NT2/D1 (cell line): ENCODE measurements at regions not wholly inside any gene's neighbourhood (a gene's known extent, or its start where the extent isn't known, plus 50 kb on each side); places are given as distances from the start of the nearest gene placed in this dataset.

Experiments used
- DNase-seq: peaks from one replicate; pipeline ENCODE4 v3.0.0-alpha.2; 2011; ENCODE audit warnings: low read depth, low spot score
- H3K27me3 ChIP-seq: 2 replicates; pipeline ENCODE4 v1.6.0; 2011; ENCODE audit warnings: mild to moderate bottlenecking; ENCODE audit not compliant: insufficient read length, insufficient read depth
- H3K36me3 ChIP-seq: 2 replicates; pipeline ENCODE4 v1.6.1; 2011; ENCODE audit warnings: mild to moderate bottlenecking, low read length, mixed read lengths; ENCODE audit not compliant: insufficient read depth, insufficient read length
- H3K4me1 ChIP-seq: 2 replicates; pipeline ENCODE4 v1.5.1; 2011; ENCODE audit not compliant: insufficient read depth, insufficient read length
- H3K4me3 ChIP-seq: 2 replicates; pipeline ENCODE4 v1.5.1; 2011; ENCODE audit warnings: low read depth; ENCODE audit not compliant: insufficient read length
- H3K9ac ChIP-seq: 2 replicates; pipeline ENCODE4 v1.6.0; 2011; ENCODE audit warnings: low read depth; ENCODE audit not compliant: insufficient read length
- H3K9me3 ChIP-seq: 2 replicates; pipeline ENCODE4 v1.5.1; 2011; ENCODE audit warnings: mild to moderate bottlenecking, low read length; ENCODE audit not compliant: insufficient read depth
- SUZ12 ChIP-seq: IDR thresholded peaks from 2 replicates; pipeline ENCODE4 v1.6.1; 2011; ENCODE audit not compliant: insufficient read length, insufficient read depth; ENCODE audit errors: extremely low read depth
- YY1 ChIP-seq: IDR thresholded peaks from 2 replicates; pipeline ENCODE4 v1.6.1; 2011; ENCODE audit not compliant: insufficient read length, insufficient read depth
- ZNF274 ChIP-seq: IDR thresholded peaks from 2 replicates; pipeline ENCODE4 v1.6.1; 2011; ENCODE audit warnings: mild to moderate bottlenecking, low read depth, low read length

DNA sequence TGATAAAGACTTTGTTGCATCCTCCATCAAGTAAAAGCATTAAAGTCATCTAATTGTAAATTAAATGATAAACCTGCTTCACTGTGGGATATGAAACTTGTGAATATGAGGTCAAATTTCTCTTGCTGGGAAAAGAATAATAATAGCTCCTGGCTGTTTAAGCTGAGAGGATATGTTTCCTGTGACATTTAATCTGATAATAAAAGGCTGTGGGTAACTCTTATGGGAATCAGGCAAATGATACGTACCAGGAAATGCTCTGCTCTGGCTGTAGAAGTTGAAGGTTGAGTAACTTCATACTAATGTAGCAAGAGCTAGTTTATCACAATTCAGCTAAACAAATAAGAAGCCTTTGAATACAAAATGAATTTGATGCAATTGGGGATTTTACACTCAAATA is 574.6 kb downstream of the RAPGEF2 start:
- Histone ChIP-seq H3K36me3 (no peaks in the 10 kb centered on the region), H3K27me3 (no peaks in the 10 kb centered on the region)
- no peak for DNase-seq

GRCh38 chr4:159682996-159683395 is 580.1 kb downstream of the RAPGEF2 start:
- DNase-seq, result no peak
- Histone ChIP-seq H3K9me3 (no peaks in the 10 kb centered on the region), H3K4me3 (no peak overlapping the region), H3K9ac (no peak overlapping the region), H3K36me3 (no peaks in the 10 kb centered on the region), H3K27me3 (no peaks in the 10 kb centered on the region), H3K4me1 (no peaks in the 10 kb centered on the region)
- TF ChIP-seq SUZ12 (no peak), ZNF274 (no peak), YY1 (no peak)

More for the DNA sequence above, 574.6 kb downstream of the RAPGEF2 start:
- Histone ChIP-seq H3K9me3 (no peaks in the 10 kb centered on the region), H3K9ac (no peak overlapping the region), H3K4me3 (no peak overlapping the region), H3K4me1 (no peaks in the 10 kb centered on the region)
- TF ChIP-seq SUZ12 (no peak), ZNF274 (no peak), YY1 (no peak)

GRCh38 chr4:159684061-159684460 is 581.2 kb downstream of the RAPGEF2 start:
- Histone ChIP-seq H3K4me1 (no peaks in the 10 kb centered on the region), H3K9me3 (no peaks in the 10 kb centered on the region), H3K9ac (no peak overlapping the region), H3K27me3 (no peaks in the 10 kb centered on the region), H3K36me3 (no peaks in the 10 kb centered on the region), H3K4me3 (no peak overlapping the region)
- DNase-seq, result no peak
- TF ChIP-seq YY1 (no peak), SUZ12 (no peak)

DNA sequence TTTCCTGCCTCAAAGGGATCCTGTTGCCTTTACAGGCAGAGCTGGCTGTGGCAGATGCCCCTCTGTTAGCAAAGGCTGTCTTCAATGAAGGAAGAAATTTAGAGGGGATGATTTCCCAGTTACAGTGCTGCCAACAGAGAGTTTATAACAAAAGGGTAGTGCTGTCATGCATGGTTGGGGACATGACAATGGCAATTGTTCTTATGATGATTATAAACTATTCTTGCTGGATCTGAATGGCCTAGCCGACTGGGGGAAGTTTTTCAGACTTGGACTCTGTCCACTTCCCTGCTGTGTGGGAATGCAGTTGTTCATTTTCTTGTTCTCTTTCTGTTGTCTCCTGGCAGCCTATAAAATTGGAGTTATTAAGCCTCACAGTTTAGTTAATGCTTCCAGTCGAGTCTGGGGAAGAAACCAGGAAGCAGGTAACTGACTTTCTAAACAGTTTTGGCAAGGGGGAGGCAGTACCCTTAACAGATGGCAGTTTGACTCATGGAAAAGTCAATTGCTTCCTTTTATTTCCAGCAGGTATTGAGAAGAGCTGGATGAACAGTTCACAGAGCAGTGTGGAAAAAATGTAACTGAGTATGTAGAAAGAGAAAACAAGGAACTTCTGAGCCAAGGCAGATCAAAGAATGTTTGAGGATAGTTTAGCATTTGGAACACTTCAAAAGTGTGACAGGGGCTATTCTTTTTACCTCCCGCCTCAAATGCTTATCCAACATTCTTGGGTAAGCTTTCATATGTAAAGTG is 582.6 kb downstream of the RAPGEF2 start:
- Histone ChIP-seq H3K4me1 (no peaks in the 10 kb centered on the region), H3K9me3 (no peaks in the 10 kb centered on the region), H3K9ac (no peak overlapping the region), H3K4me3 (no peak overlapping the region), H3K36me3 (no peaks in the 10 kb centered on the region), H3K27me3 (no peaks in the 10 kb centered on the region)
- no peak for TF ChIP-seq YY1
- no peak for TF ChIP-seq SUZ12
- no peak for TF ChIP-seq ZNF274
- DNase-seq, result no peak

DNA sequence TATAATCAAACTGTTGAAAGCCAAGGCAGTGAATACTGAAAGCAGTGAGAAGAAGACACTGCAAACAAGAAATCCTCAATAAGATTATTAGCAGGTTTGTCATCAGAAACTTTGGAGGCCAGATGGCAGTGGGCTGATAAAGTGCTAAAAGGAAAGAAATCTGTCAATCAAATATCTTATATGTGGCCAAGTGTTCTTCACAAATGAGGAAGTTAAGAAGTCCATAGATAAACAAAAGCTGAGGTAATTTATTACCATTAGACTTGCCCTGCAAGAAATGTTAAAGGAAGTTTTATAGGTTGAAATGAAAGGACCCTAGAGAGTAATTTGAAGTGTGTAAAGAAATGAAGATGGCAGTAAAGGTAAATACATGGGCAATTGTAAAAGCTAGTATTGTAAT is 586.6 kb downstream of the RAPGEF2 start:
- H3K9me3 ChIP-seq, result peaks cover 12% of the 10 kb centered on the region
- TF ChIP-seq SUZ12, result no peak
- no peak for TF ChIP-seq ZNF274
- no peak for TF ChIP-seq YY1
- no peaks in the 10 kb centered on the region for H3K36me3 ChIP-seq
- H3K4me3 ChIP-seq, result no peak overlapping the region
- no peaks in the 10 kb centered on the region for H3K4me1 ChIP-seq
- DNase-seq, result no peak
- no peaks in the 10 kb centered on the region for H3K27me3 ChIP-seq
- no peak overlapping the region for H3K9ac ChIP-seq

- no peak for TF ChIP-seq SUZ12
- no peak for TF ChIP-seq ZNF274
- TF ChIP-seq YY1, result no peak
- H3K4me3 ChIP-seq, result no peak overlapping the region
- no peaks in the 10 kb centered on the region for H3K27me3 ChIP-seq
- no peaks in the 10 kb centered on the region for H3K4me1 ChIP-seq
- H3K9me3 ChIP-seq, result 0 out of 2 replicates have a peak, but pooled peaks cover 2% of the 10 kb centered on the region
- DNase-seq, result no peak
- no peak overlapping the region for H3K9ac ChIP-seq
- H3K36me3 ChIP-seq, result no peaks in the 10 kb centered on the region
Measured at GRCh38 chr4:159697322-159698283, 594.7 kb downstream of the RAPGEF2 start.

- Histone ChIP-seq H3K9me3 (0 out of 2 replicates have a peak, but pooled peaks cover 3% of the 10 kb centered on the region), H3K27me3 (no peaks in the 10 kb centered on the region), H3K36me3 (no peaks in the 10 kb centered on the region), H3K9ac (no peak overlapping the region), H3K4me3 (no peak overlapping the region), H3K4me1 (no peaks in the 10 kb centered on the region)
- TF ChIP-seq YY1, result no peak
- TF ChIP-seq SUZ12, result no peak
- TF ChIP-seq ZNF274, result no peak
- no peak for DNase-seq
Measured at GRCh38 chr4:159698336-159698735, 595.5 kb downstream of the RAPGEF2 start.
